ENCODE measurements at regions not wholly inside any gene's neighbourhood (a gene's known extent, or its start where the extent isn't known, plus 50 kb on each side); places are given as distances from the start of the nearest gene placed in this dataset.
"Not testable (repeated sequence)": the region's sequence is repeated elsewhere in the genome, so short reads cannot be mapped to it uniquely, and the experiment has no call there.

GRCh38 chr10:2812631-2813030 is 254.7 kb upstream of the PFKP start:
- DNase-seq (ENCODE audit: low read depth in 1 of 2, low spot score in 1 of 2): no peak

- DNase-seq (ENCODE audit: low read depth in 1 of 2, low spot score in 1 of 2): no peak
These were observed 267.2 kb upstream of the PFKP start for GRCh38 chr10:2800178-2800577.

GRCh38 chr10:2798336-2799022 is 268.9 kb upstream of the PFKP start:
- DNase-seq (ENCODE audit: low read depth in 1 of 2, low spot score in 1 of 2): no peak

GRCh38 chr10:2791774-2792443 is 275.4 kb upstream of the PFKP start:
- no peak for DNase-seq (ENCODE audit: low read depth in 1 of 2, low spot score in 1 of 2)

- no peak for DNase-seq (ENCODE audit: low read depth in 1 of 2, low spot score in 1 of 2)
These were observed 276.8 kb upstream of the PFKP start for GRCh38 chr10:2790396-2791188.

- DNase-seq (ENCODE audit: low read depth in 1 of 2, low spot score in 1 of 2): no peak
These were observed 281.1 kb upstream of the PFKP start for GRCh38 chr10:2786251-2786650.

GRCh38 chr10:2784766-2785165 is 282.6 kb upstream of the PFKP start:
- DNase-seq (ENCODE audit: low read depth in 1 of 2, low spot score in 1 of 2): no peak

GRCh38 chr10:2782950-2783349 is 284.4 kb upstream of the PFKP start:
- no peak for DNase-seq (ENCODE audit: low read depth in 1 of 2, low spot score in 1 of 2)

GRCh38 chr10:2782265-2782664 is 285.1 kb upstream of the PFKP start:
- no peak for DNase-seq (ENCODE audit: low read depth in 1 of 2, low spot score in 1 of 2)

- DNase-seq (ENCODE audit: low read depth in 1 of 2, low spot score in 1 of 2): no peak
These were observed 289.5 kb upstream of the PFKP start for GRCh38 chr10:2777666-2778355.

- no peak for DNase-seq (ENCODE audit: low read depth in 1 of 2, low spot score in 1 of 2)
These were observed 294.3 kb upstream of the PFKP start for GRCh38 chr10:2772816-2773631.

GRCh38 chr10:2772135-2772534 is 295.2 kb upstream of the PFKP start:
- DNase-seq (ENCODE audit: low read depth in 1 of 2, low spot score in 1 of 2): no peak

GRCh38 chr10:2767293-2767692 is 300.1 kb upstream of the PFKP start:
- DNase-seq (ENCODE audit: low read depth in 1 of 2, low spot score in 1 of 2): not testable (repeated sequence)

- no peak for DNase-seq (ENCODE audit: low read depth in 1 of 2, low spot score in 1 of 2)
These were observed 305.4 kb upstream of the PFKP start for GRCh38 chr10:2761971-2762370.

- no peak for DNase-seq (ENCODE audit: low read depth in 1 of 2, low spot score in 1 of 2)
These were observed 306.0 kb upstream of the PFKP start for GRCh38 chr10:2761311-2761710.

GRCh38 chr10:2760736-2761135 is 306.6 kb upstream of the PFKP start:
- no peak for DNase-seq (ENCODE audit: low read depth in 1 of 2, low spot score in 1 of 2)

- no peak for DNase-seq (ENCODE audit: low read depth in 1 of 2, low spot score in 1 of 2)
These were observed 308.1 kb upstream of the PFKP start for GRCh38 chr10:2759233-2759632.

GRCh38 chr10:2754943-2755342 is 312.4 kb upstream of the PFKP start:
- DNase-seq (ENCODE audit: low read depth in 1 of 2, low spot score in 1 of 2): no peak

GRCh38 chr10:2748287-2748686 is 319.1 kb upstream of the PFKP start:
- no peak for DNase-seq (ENCODE audit: low read depth in 1 of 2, low spot score in 1 of 2)

- DNase-seq (ENCODE audit: low read depth in 1 of 2, low spot score in 1 of 2): no peak
These were observed 320.7 kb upstream of the PFKP start for GRCh38 chr10:2746638-2747037.

- no peak for DNase-seq (ENCODE audit: low read depth in 1 of 2, low spot score in 1 of 2)
These were observed 321.7 kb upstream of the PFKP start for GRCh38 chr10:2745666-2746065.

All from activated T-helper 1 cell treated with anti-CD3 and anti-CD28 coated beads, Interleukin-2, amount 50 U/mL, for 16 hours (primary cell).